ENCODE measurements at regions not wholly inside any gene's neighbourhood (a gene's known extent, or its start where the extent isn't known, plus 50 kb on each side); places are given as distances from the start of the nearest gene placed in this dataset.
"Not testable (repeated sequence)": the region's sequence is repeated elsewhere in the genome, so short reads cannot be mapped to it uniquely, and the experiment has no call there.

DNA sequence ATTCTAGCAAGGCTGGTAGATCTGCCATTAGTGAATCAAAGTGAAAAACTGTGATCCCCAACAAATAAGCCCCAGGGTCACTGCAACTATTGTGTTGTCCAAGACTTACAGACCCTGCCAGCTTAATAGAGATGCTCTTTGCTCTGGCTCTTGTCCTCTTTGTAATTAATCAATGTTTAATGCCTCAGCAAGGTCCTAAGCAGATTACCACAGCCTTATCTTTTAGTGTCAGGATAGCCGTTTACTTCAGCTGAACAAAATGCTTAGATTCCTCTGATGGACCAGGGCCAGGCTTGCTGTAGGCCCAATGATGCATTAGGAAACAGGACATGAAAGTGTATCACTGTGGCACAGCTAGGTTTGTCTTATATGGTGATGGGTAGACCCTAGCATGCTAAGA is 353.3 kb downstream of the HACE1 start:
- no peak for DNase-seq (ENCODE audit: low spot score)

- DNase-seq (ENCODE audit: low spot score), result no peak
Measured at GRCh38 chr6:104505838-104506237, 353.9 kb downstream of the HACE1 start.

DNA sequence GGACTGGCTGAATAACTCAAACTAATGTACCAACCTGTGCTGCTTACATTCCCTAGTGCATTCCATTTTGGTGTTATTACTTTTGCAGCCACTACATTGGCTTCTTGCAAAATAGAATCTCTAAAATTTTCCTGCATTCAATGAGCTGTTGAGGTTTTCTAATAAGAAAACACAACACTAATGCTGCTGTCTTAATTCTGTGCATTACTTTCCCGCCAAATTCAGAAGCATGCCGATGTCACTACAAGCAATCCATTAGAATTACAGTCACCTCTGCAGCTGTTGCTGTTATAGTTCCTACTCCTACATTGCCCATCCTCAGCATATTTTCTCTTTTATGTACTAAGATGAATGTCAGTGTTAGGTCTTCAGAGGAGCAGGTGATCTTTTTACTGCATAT is 359.5 kb downstream of the HACE1 start:
- no peak for DNase-seq (ENCODE audit: low spot score)

DNA sequence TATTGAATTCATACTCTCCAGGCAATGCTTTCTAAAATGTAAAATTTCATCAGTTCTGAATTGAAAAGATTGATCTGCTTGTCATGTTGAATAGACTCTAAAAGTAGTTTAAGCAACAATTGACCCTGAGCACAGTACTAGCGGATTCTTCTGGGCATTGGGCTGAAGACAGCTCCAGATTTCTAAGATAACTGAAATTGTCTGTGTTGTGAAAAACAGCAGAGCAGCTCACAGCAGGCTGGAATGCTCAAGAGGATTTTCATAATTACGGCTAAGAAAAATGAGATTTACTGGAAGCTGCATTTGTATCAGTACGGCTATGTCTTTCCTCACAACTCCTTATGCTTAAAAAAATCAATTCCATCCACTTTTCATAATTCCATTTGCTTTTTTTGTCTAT is 373.7 kb downstream of the HACE1 start:
- DNase-seq (ENCODE audit: low spot score), result no peak

DNA sequence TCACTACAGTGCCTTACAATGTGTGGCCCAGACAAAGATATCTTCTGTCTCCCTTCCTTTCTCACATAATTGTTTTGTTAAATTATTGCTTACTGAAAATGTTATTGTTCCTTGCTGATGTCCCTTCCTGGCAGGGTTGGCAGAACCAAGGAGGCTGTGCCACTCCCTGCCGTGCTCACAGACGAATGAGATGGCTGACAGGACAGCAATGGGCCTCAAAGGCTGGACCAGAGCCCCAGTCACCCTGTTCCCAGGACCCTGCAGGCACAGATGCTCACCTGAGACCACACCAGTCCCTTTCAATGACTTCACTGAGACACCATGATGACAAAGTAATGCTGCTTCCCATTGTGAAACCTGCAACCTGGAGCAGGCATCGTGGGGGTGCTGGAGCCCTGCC is 375.1 kb downstream of the HACE1 start:
- no peak for DNase-seq (ENCODE audit: low spot score)

- no peak for DNase-seq (ENCODE audit: low spot score)
Measured at GRCh38 chr6:104484191-104484590, 375.5 kb downstream of the HACE1 start.

- no peak for DNase-seq (ENCODE audit: low spot score)
Measured at GRCh38 chr6:104483225-104483834, 376.4 kb downstream of the HACE1 start.

DNA sequence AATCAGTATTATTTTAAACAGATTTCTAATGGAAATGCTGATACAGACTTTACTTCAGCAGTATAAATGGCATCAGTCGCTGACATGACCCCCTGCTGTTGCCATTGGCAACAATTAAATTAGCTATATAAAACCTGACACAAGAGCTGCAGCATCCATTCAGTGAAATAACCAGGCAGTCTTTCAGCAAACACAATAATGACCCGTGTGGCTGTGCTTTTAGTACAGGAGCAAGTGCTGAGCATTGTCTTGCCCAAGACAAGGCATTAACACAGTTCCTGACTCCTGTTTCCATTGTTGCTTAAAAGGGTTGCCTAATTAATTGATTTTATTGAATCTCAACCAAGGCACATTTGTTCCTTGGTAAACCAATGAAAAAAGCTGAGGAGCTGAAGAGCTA is 382.1 kb downstream of the HACE1 start:
- DNase-seq (ENCODE audit: low spot score), result no peak

DNA sequence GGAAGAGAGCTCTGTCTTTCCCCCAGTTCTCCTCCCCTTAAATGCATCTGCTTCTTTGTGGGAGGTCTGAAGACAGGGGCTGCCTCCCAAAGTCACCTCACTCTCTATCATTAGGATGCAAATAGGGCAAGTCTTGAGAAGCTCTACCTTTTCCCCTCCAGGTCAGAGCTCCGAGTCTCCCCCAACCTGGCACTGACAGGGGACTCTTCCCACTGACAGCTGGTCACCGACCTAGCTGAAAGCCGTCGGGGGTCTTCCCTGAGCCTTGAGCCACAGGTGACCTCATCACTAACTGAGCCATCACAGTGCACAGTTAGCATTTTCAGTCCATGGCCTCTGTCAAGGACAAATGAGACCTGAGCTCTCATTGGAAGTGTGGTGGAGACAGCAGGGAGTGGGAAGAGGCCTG is 386.7 kb downstream of the HACE1 start:
- no peak for DNase-seq (ENCODE audit: low spot score)

GRCh38 chr6:104472021-104472901 is 387.5 kb downstream of the HACE1 start:
- DNase-seq (ENCODE audit: low spot score), result no peak

- no peak for DNase-seq (ENCODE audit: low spot score)
Measured at GRCh38 chr6:104466306-104466705, 393.4 kb downstream of the HACE1 start.

DNA sequence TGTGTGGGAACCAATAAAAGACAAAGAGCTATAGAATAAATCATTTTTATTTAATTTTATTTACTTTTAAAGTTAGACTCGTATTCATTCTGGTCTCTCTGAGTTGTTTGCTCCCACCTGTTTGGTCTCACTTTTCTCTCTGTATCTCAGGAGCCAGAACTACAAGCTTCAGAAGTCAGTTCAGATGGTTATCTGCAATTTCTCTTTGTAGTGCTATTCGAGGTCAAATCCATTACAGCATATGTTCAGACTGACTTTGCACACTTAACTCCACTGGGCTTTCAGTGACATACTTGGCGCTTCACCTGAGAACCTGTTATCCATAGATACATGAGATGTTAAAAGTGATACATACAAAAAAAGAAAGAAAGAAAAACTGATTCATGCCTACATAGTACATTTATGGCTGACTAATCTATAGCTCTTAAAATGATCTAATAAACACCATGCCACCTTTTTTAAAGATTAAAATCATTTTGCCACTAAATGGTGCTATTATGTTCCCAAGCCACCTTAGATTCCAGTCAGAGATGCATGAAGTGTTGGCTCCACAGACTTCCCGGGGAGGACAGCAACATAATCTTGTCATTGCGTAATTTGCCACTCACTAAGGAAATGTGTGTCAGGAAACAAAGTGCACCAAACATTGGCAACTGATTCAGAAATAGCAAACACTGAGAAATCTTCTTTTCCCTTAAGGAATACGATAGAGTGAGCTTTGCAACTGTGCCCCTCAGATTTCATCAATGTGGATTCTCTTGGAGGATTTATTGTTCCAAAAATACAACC is 396.7 kb downstream of the HACE1 start:
- no peak for DNase-seq (ENCODE audit: low spot score)

GRCh38 chr6:104460738-104461483 is 398.8 kb downstream of the HACE1 start:
- no peak for DNase-seq (ENCODE audit: low spot score)

DNA sequence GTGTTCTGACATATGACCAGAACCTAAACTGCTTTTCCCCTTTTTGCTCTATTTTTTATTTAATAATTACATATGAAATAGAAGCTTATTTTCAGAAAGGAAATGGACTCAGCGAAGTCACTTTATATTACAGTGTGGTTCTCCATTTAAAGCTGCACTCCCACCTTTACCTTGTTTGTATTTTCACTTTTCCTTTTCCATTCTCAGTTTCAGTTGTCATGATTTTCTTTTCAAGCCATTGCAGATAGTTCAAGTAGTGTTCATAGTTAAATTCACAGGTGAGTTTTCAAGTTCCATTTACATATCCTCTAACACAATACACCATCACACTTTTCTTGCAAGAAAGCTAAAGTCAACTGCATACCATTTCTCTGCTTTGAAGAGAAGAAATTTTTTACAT is 400.2 kb downstream of the HACE1 start:
- DNase-seq (ENCODE audit: low spot score), result no peak

GRCh38 chr6:104449918-104450317 is 409.8 kb downstream of the HACE1 start:
- DNase-seq (ENCODE audit: low spot score), result no peak

GRCh38 chr6:104446101-104447080 is 413.3 kb downstream of the HACE1 start:
- DNase-seq (ENCODE audit: low spot score), result not testable (repeated sequence)

GRCh38 chr6:104434519-104434918 is 425.2 kb downstream of the HACE1 start:
- DNase-seq (ENCODE audit: low spot score), result no peak

- DNase-seq (ENCODE audit: low spot score), result no peak
Measured at GRCh38 chr6:104431096-104431495, 428.6 kb downstream of the HACE1 start.

DNA sequence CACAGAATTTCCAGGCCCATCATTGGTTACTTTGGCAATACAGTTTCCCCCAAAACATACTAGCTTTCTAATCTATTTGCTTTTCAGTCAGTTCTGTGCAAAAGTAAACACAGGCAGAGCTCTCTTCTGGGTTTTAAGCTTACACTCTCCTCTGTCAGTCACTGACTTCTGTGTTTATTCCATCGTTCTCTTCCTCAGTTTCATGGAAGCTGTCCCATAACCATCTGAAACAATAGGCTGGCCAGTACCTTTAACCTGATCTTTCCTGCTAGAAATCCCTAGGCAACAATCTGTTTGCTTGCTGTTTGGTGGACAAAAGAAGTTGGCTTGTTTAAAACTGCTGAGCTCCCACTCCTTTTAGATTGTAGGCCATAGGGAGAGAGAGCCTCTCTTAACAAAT is 431.5 kb downstream of the HACE1 start:
- no peak for DNase-seq (ENCODE audit: low spot score)

DNA sequence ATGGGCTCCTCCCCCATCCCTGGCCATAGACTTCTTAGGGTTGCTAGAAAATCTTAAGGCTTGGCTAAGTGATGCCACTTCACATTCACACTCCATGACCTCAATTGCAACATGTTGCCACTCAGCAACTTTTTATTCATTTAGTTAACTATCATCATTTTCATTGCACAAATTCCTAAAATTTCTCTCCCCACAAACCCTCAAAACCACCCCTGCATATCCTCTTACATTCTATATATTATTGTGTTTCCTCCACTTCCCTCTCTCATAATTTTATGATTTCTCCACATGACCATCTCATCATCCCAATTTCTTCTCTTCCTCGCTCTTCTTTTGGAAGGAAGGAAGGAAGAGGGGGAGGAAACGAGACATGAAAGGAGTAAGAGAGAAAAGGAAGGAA is 436.0 kb downstream of the HACE1 start:
- DNase-seq (ENCODE audit: low spot score), result no peak

GRCh38 chr6:104421650-104422049 is 438.1 kb downstream of the HACE1 start:
- DNase-seq (ENCODE audit: low spot score), result no peak
